Amygdala (tissue), 56 donors: ENCODE measurements at regions not wholly inside any gene's neighbourhood (a gene's known extent, or its start where the extent isn't known, plus 50 kb on each side); places are given as distances from the start of the nearest gene placed in this dataset.
A peak's percentile ranks its signal among the peaks of the same experiment; 100 is the strongest.
"Not testable (repeated sequence)": the region's sequence is repeated elsewhere in the genome, so short reads cannot be mapped to it uniquely, and the experiment has no call there.

ENCODE experiments used
- DNase-seq, 56 donors: peaks; one replicate each; lab custom pipeline; 2025; lab: John Stamatoyannopoulos, UW

- DNase-seq = no peak
Observed at GRCh38 chr2:166651080-166651675, 157.1 kb upstream of the SCN7A start.

GRCh38 chr2:166647935-166648334, 153.9 kb upstream of the SCN7A start:
- DNase-seq = no peak

GRCh38 chr2:166643980-166644379, 149.9 kb upstream of the SCN7A start:
- no peak for DNase-seq

- not testable (repeated sequence) for DNase-seq
Observed at GRCh38 chr2:166641516-166641915, 147.5 kb upstream of the SCN7A start.

GRCh38 chr2:166637051-166637450, 143.0 kb upstream of the SCN7A start:
- DNase-seq = no peak

DNA sequence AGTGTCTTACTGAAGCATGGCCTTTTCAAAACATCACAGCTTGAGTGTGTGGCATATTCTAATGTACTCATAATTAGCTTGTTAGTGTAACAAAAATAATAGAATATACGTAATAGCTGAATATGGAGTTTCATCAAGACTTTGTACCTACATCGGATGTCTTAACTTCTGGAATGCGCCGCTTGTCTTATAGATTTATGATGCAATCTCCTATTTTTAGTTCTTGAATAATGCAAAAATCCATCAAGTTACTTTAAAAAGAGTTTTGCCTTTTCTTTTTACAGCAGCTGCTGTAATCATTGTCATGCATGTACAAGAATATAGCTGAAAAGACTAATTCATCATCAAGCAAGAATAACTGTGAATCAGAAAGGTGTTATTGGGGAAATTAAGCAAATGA, 140.7 kb upstream of the SCN7A start:
- DNase-seq = no peak

GRCh38 chr2:166632616-166633015, 138.6 kb upstream of the SCN7A start:
- DNase-seq = peak in 3 of 56 donors; percentile 0 to 4 (median 3)

- DNase-seq = no peak
Observed at GRCh38 chr2:166628478-166629136, 134.6 kb upstream of the SCN7A start.

DNA sequence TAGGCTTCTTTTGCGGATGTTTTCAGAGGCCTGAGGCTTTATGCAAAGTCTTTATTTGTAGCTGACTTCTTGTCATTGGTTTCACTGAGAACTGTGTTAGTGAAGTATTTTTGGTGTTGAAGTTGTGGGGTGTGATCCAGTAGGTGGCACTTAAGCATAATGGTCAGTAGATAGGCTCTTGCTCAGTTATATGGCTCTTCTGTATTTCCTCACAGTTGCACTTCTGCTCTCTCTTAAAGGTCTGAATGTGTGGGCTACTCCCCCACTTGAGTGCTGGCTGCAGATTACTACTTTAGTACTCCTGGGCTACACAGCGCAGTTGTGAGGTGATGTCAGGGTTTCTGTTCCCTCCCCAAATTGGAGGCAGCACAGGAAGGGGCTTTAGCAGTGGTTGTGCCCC, 133.8 kb upstream of the SCN7A start:
- DNase-seq = no peak

- DNase-seq = no peak
Observed at GRCh38 chr2:166625670-166626069, 131.6 kb upstream of the SCN7A start.

DNA sequence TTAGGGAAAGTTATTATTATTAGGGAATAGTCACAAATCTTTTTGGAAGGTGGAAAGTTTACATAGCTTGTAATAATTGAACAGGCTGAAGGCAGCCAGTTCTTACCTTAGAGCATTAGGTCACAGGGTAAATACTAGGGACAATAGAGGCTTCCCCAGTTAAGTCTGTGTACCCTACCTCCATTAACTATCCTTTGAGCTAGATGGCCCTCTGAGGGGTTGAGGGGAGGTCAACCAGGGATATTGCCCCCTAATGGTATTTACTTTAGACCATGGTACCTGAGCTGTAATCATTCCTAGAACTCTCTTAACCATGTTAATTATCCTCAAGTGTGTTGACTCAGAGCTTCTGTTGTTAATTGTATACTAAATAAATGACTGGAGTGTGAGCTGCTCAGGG, 120.5 kb upstream of the SCN7A start:
- DNase-seq = no peak

DNA sequence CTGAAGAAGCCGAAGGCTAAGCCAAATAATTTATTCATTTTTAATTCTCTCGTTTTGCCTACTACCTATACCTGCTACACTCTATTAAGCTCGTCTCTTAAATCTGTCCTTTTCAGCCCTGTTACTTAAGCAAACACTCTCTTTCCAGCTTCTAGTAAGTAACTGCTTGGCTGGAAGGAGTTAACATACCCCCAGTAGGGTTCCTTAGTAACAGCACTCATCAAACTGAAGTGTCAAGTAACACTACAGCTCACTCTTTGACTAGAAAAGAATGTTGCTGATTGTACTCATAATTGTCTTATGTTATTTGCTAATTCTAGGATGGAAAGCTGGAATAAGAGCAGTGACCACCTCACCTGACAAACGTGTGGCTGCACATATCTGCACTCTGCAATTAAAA, 120.0 kb upstream of the SCN7A start:
- no peak for DNase-seq

DNA sequence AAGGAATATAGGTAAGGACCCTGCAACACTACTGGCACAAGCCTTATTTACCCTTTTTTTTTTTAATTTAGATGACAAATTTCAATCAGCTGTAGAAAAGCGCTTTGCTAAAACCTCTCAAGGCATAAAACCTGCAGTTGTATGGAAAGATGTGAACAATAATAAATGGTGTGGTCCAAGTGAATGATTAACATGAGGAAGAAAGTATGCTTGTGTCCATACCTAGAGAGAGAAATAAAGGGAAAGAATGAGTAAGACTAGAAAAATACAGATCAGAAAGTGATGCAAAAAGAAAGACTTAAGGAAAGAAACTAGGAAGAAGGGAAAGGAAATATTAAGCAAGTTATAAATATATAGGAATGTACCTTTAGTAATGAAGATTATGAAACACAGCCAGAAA, 119.2 kb upstream of the SCN7A start:
- no peak for DNase-seq

DNA sequence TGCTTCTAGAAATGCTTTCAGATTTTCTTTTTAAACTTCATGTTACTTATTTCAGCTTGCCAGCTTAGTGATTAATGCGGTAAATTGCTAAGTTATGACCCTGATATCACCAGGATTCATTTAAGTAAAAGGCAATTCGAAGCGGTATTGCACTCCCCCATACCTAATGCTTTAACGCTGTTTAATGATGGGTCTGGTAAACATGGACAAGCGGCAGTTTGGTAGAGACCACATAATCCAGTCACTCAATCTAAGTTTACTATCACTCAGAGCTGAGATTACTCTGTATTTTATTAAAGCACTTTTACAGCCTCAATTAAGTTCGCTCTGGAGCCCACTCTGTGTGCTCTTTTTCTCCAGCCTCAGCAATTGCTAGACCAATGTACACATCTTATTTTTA, 118.2 kb upstream of the SCN7A start:
- DNase-seq = no peak

GRCh38 chr2:166610913-166611305, 116.9 kb upstream of the SCN7A start:
- DNase-seq = no peak

DNA sequence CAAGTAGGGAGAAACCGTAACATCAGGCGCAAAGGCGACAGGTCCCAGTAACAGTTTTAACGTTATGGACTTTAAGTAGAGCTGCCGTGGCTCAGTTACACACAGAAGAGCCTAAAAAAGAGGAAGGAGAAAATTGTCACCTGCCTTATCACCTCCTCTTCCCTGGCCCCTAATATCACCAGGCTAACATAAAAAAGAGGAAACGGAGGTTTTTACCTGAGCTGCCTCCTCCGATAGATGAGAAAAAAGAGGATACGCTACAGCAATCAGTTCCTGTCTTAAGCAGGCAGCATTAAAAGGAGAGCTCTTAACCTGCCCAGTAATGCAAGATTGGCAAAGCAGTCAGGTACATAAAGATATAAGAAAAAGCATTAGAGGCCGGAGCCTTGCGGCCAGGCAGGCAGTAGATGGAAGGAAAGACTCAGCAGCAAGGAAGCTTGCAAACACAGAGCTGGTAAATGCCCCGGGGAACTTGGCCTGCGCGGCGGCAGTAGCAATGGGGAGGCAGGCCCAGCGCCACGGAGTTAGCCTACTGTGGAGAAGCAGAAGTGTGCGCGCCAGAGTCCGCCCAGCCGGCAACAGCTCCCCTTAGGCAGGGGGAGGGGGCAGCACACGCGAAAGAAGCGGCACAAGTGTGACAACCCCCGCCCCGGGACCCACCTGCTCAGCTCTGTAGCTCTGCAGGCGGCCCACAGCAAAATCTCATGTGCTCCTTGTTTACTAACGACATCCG, 116.3 kb upstream of the SCN7A start:
- DNase-seq = peak in 7 of 56 donors; percentile 4 to 19 (median 7)

DNA sequence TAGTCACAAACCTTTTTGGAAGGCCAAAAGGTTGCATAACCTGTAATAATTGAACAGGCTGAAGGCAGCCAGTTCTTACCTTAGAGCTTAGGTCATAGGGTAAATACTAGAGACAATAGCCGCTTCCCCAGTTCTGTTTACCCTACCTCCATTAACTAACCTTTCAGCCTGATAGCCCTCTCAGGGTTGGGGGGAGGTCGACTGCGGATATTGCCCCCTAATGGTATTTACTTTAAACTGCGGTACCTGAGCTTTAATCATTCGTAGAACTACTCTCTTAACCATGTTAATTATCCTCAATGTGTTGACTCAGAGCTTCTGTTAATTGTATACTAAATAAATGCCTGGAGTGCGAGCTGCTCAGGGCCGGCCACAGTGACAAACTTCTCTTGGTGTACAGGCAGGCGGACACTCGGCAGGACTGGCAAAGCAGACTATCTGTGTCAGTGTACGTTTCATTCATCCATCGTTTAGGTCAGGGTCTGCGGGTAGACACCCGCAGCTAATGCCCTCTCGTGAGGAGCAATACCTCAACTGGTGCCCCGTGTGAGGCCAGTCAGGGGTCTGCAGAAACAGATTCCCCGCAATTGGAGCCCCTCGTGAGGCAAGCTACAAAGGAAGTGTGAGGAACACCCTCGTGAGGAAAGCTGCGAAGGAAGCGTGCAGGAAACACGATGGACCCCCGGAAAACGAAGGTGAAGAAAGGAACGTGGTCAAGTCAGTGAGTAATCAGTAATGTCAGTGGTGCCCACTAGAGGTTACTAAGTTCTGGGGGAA, 115.3 kb upstream of the SCN7A start:
- no peak for DNase-seq

GRCh38 chr2:166607880-166608279, 113.8 kb upstream of the SCN7A start:
- DNase-seq = no peak

- DNase-seq = no peak
Observed at GRCh38 chr2:166593403-166593802, 99.4 kb upstream of the SCN7A start.

DNA sequence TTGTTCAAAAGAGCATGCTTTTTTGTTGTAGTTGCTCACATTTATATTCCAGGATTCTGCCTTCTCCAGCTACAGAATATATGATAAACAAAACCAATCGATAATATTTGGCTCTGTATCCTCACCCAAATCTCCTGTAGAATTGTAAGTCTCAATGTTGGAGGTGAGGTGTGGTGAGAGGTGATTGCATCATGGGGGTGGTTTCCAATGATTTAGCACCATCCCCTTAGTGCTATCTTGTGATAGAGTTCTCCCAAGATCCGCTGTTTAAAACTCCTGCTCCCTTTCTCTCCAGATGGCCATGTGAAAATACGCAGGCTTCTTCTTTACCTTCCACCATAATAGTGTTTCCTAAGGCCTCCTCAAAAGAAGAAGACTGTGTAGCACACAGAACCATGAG, 98.7 kb upstream of the SCN7A start:
- no peak for DNase-seq

- DNase-seq = no peak
Observed at GRCh38 chr2:166591226-166591625, 97.2 kb upstream of the SCN7A start.
